Midbrain (tissue), 1 donor: ENCODE measurements at regions not wholly inside any gene's neighbourhood (a gene's known extent, or its start where the extent isn't known, plus 50 kb on each side); places are given as distances from the start of the nearest gene placed in this dataset.
"Not testable (repeated sequence)": the region's sequence is repeated elsewhere in the genome, so short reads cannot be mapped to it uniquely, and the experiment has no call there.

ENCODE experiments used
- DNase-seq: peaks from one replicate; lab custom pipeline; 2025; lab: John Stamatoyannopoulos, UW

- no peak for DNase-seq
Measured at GRCh38 chr14:28820677-28821076, 54.1 kb downstream of the FOXG1 start.

GRCh38 chr14:28821993-28822392, 55.4 kb downstream of the FOXG1 start:
- DNase-seq: no peak

- no peak for DNase-seq
Measured at GRCh38 chr14:28823245-28823644, 56.7 kb downstream of the FOXG1 start.

DNA sequence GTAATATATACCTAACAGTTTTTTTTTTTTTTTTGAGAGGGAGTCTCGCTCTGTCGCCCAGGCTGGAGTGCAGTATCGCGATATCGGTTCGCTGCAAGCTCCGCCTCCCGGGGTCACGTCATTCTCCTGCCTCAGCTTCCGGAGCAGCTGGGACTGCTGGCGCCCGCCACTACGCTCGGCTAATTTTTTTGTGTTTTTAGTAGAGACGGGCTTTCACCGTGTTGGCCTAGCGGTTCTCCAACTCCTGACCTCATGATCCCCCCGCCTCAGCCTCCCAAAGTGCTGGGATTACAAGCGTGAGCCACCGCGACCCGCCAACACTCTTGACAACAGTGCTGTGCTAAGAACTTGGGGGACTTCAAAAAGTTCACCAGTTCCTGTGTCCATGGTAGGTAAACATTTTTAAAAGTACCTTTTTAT, 63.5 kb downstream of the FOXG1 start:
- no peak for DNase-seq

DNA sequence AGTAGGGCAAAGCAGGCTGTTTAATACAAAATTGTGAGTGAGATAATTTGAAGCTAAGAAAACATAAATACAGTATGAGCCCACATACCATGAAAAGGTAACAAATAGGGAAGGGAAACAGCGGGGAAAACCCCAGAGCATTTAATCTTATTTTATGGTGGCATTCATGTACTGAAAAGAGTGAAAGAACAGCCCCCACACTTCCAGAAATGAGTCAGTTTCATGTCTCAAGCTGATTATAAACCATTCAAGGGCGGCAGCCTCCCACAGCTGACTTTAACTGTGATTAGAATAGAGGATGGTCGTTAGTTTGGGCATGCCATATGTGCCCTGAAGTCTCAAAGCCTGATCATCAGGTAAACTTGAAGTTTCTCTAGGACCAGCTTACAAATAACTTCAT, 64.5 kb downstream of the FOXG1 start:
- DNase-seq: no peak

DNA sequence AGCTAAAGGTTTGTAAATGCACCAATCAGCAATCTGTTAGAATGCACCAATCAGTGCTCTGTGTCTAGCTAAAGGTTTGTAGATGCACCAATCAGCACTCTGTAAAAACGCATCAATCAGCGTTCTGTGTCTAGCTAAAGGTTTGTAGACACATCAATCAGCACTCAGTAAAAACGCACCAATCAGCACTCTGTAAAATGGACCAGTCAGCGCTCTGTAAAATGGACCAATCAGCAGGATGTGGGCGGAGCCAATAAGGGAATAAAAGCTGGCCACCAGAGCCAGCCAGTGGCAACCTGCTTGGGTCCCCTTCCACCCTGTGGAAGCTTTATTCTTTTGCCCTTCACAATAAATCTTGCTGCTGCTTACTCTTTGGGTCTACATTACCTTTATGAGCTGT, 76.0 kb downstream of the FOXG1 start:
- not testable (repeated sequence) for DNase-seq

DNA sequence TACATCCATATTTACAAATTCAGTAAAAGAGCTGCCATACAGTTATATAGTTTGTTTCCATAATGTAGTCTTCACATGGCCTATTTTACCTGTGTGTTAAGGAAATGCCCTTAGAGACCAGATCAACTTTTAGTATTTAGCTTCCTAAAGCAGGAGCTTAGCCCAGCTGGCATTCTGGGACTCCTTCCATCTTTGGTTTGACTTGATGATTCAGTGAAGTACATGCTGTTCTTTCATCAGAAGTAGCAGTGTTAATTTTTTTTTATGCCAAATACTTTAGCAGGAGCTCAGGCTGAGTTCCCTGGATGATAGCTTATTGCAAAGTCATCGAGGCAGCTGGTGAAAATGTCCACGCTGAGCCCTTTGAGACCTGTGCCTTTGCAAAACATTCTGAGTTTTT, 101.0 kb downstream of the FOXG1 start:
- no peak for DNase-seq

DNA sequence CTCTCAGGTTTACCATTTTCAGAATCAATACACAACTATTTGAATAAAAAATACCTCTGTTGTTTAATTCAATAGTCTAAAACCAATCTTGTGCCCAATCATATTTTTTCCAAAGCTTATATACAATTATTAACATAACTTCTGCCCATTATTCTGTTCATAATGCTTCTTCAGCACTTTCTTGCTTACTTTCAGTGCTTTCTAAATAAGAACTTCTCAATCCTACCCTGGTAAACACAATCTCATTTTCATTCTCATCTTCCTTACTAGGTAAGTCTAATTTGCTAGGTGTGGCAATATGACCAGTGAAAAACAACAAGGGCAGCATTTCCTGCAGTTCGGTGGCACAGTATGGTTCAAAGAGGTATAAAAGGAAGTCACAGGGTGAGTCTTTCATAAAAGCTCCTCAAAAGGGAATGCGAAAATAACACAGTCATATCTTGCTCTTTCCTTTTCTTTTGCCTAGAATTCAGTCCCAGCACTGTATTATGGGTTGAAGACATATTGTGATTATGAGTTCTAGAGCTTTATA, 103.5 kb downstream of the FOXG1 start:
- DNase-seq: no peak

DNA sequence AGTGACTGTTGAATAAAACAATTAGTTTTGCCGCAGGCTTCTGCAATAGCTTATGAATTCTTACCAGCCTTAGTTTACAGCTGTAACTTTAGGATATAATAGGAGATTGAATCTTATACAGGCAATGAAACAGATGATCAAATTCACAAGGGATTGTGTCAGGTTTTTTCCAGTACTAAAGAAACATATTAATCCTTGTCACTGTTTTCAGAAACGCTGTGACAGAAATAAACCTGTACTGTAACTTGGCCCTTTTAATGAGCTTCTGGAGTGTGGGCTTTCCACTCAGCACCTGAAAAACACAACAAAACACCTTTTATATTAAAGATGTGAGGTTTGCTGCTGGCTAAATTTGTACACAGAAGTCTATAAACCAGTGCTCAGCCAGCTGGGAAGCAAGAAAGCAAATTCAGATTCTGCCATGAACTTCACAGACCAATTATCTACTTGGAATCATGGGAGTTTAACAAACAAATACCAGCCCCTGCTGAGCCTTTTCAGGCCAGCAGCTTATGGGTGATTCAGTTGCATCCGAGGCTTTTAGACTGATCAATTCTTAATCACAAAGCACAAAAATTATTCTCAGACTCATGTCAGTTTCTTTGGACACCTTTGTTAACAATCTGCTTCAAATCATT, 109.5 kb downstream of the FOXG1 start:
- DNase-seq: no peak

DNA sequence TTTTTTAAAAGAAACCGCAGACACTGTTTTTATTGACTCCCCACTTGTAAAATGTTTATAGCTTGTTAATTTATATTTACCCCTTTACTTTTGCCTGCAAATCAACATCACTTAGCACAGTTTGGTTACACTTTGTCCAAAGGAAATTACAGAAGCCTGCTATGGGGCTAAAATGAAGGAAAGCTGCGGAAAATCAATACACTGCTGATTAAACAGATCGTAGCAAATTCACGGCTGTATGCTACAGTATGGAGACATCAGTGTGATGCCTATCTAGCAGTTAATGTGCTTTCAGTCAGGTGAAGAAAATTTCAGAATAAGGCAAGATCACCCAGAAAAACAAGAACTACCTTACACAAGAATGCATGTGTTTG, 110.0 kb downstream of the FOXG1 start:
- DNase-seq: no peak

GRCh38 chr14:28877923-28878322, 111.3 kb downstream of the FOXG1 start:
- DNase-seq: no peak

DNA sequence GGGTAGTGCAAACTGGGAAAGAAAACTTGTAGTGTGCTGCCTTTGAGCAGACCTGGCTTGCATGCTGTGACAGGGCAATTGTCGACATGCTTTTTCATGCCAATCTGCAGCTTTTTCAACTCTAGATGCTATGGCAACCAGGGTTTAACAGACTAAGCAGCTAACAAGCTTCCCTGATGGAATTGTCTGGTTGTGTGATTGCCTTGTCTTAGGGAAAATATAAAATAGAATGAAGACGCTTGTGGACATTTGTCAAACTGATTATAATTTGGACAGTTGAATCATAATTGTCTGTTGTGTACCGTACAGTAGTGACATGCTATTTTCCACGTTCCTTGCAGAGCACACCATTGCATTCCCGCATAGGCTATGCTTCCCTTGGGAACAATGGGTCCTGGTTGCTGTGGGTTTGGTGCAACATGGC, 113.0 kb downstream of the FOXG1 start:
- no peak for DNase-seq

DNA sequence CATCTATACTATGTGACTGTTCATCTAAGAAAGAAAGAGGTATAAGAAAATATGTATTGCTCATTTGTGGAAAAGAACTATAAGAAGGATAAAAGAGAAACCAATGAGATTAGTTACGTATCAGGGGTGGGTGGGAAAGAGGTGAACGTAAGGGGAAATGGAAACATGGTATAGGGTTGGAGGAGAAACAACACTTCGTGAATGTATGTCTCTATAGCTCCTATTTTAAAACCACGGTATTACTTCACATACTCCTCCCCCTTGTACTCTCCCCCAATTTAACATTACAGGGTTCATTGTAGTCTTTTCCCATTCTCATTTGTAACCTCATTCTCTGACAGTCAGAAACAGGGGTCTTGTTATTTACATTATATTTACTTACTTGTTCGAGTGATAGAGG, 120.4 kb downstream of the FOXG1 start:
- no peak for DNase-seq

GRCh38 chr14:28895389-28895788, 128.8 kb downstream of the FOXG1 start:
- no peak for DNase-seq

- DNase-seq: no peak
Measured at GRCh38 chr14:28896337-28896736, 129.8 kb downstream of the FOXG1 start.

GRCh38 chr14:28901631-28902030, 135.0 kb downstream of the FOXG1 start:
- DNase-seq: no peak

DNA sequence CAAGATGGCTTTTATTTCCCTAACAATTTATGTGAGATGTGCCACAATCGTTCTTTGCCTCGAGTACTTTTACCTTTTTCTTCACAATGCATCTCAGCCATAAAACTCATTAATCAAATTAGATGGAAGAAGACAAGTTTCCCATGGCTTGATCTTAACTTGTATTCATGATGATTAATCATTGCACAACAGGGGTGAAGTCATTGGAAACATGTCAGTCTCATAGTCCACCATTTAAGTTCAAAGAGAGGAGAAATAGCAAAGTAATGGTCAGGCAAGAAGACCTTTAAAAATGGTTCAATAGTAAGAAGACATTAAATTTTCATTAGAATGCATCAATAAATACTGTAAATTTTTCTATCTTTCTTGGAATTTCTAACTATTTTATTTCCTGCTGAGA, 136.3 kb downstream of the FOXG1 start:
- DNase-seq: no peak

DNA sequence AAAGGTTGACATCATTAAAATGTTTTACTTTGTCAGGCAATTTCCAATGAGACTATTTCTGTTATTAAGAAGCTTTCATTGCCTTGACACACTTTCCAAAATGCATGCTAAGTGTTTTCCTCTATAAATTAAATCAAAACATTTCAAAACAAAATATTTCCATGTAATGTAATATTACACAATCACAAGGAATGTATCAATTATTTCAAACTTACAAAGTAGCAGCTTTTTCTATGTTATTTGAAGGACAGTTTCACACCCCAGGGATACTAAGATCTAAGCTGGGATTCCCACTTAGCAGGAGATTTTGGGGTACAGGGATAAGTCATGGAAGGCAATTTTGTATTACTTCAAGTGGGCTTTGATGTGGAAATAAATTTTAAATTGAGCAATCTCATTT, 144.9 kb downstream of the FOXG1 start:
- DNase-seq: no peak

- no peak for DNase-seq
Measured at GRCh38 chr14:28913056-28913455, 146.5 kb downstream of the FOXG1 start.

DNA sequence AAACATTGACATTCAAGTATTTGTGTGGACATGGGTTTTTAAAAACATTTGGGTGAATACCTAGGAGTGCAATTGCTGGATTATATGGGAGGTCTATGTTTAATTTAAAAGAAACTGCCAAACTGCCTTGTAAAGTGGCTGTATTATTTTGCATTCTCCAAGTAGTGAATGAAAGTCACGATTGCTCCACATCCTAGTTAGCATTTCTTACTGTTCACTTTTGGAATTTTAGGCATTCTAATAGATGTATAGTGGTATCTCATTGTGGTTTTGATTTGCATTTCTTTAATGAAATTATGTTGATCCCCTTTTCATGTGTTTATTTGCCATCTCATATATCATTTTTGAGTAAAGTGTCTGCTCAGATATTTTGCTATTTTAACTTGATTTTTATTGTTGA, 159.5 kb downstream of the FOXG1 start:
- no peak for DNase-seq

DNA sequence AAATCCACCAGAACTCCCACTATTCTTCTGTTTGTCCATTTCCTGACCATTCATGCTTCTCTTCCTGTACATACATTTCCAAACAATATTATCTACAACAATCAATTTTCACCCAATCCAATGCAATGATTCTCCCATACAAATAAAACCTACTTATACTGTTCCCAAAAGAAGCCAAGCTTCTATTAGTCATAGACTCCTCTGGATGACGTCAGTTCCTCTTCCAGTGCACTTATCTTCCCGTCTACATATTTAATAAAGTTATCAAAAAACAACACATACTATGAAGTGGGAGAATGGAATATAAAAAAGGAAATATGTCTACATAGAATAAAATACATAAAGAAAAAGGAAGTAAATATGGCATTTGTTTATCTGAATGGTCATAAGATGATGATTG, 165.4 kb downstream of the FOXG1 start:
- no peak for DNase-seq

DNA sequence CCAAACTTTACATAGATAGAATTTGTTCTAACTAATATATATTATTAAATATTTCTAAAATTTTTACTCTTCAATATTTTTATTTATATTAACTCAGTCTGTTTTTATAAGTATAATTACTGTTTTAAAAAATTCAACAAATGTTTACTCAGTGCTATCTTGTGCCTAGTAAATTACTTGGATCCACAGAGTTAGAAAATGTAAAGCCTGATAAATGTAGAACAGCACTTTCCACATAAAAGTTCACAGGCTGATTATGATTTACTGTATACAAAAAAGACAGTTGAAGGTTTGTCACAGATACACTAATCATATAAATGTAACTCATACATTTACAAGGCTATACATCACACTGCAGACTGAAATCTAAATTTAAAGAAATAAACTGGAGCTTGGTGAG, 170.0 kb downstream of the FOXG1 start:
- DNase-seq: no peak

DNA sequence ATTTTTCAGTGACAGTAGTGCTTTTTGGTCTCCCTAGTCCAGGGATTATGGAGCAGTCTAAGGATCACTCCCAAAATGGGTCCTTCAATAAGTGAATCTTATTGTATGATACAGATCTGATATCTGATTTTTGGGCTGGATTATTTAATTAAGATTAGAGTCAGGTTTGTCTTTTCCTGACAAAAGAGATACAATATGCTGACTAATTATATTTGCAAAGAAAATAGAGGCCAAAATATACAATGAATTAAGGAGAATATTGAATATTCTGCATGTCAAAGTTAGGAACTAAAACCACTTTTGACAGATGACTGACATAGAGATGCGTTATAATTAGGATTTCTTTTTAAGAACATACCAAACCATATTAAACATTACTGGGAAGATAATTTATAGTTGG, 175.2 kb downstream of the FOXG1 start:
- DNase-seq: no peak

DNA sequence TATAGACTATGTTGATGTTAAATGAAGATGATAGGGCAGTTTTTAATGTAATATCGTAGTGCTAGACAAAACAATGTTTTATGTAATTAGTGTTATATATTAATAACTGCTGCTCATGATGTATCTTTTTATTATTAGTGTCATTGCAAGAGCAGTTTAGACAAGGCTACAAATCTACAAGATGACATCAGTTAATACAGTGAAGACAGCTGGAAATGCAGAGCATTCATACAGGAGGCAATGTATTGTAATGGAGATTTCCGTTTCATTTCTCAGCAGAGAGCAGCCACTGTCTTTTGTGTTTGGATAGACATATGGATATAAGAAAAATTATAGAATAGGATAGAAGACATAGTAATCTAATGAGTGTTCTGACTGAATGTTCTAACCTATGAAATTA, 178.0 kb downstream of the FOXG1 start:
- no peak for DNase-seq
